ENCODE measurements at regions not wholly inside any gene's neighbourhood (a gene's known extent, or its start where the extent isn't known, plus 50 kb on each side); places are given as distances from the start of the nearest gene placed in this dataset.

GRCh38 chrX:16461968-16462367 is 188.0 kb upstream of the S100G start:
- intact Hi-C loops (cut with DNase I) = no loop called here
- DNase-seq = no peak
- Histone ChIP-seq H3K9me3 (no peaks in the 10 kb centered on the region), H3K4me1 (no peaks in the 10 kb centered on the region), H3K27me3 (no peaks in the 10 kb centered on the region), H3K27ac (no peak overlapping the region), H3K36me3 (no peaks in the 10 kb centered on the region), H3K4me3 (no peak overlapping the region)
- WGBS, 2 donors = 86 to 94% methylated on average over 1 of the region's 1 CpG
- no peak for TF ChIP-seq CTCF (IDR thresholded peaks at IDR 0.05)
- no peak for TF ChIP-seq POLR2A (IDR thresholded peaks at IDR 0.05)

- H3K9me3 ChIP-seq = no peaks in the 10 kb centered on the region
- 69 to 78% methylated on average over 5 to 6 of the region's 6 CpGs for WGBS, 2 donors
- H3K27me3 ChIP-seq = no peaks in the 10 kb centered on the region
- no peak overlapping the region for H3K27ac ChIP-seq
- TF ChIP-seq CTCF (IDR thresholded peaks at IDR 0.05) (no peak), POLR2A (IDR thresholded peaks at IDR 0.05) (no peak)
- no peak overlapping the region for H3K4me3 ChIP-seq
- intact Hi-C loops (cut with DNase I) = no loop called here
- DNase-seq = no peak
- no peaks in the 10 kb centered on the region for H3K36me3 ChIP-seq
- no peaks in the 10 kb centered on the region for H3K4me1 ChIP-seq
These were observed 187.0 kb upstream of the S100G start for GRCh38 chrX:16462912-16463311.

GRCh38 chrX:16464369-16464768 is 185.6 kb upstream of the S100G start:
- intact Hi-C loops (cut with DNase I) = no loop called here
- H3K9me3 ChIP-seq = no peaks in the 10 kb centered on the region
- no peak overlapping the region for H3K27ac ChIP-seq
- H3K27me3 ChIP-seq = no peaks in the 10 kb centered on the region
- H3K36me3 ChIP-seq = no peaks in the 10 kb centered on the region
- H3K4me1 ChIP-seq = no peaks in the 10 kb centered on the region
- no peak for DNase-seq
- TF ChIP-seq CTCF (IDR thresholded peaks at IDR 0.05) = no peak
- no peak for TF ChIP-seq POLR2A (IDR thresholded peaks at IDR 0.05)
- 43 to 72% methylated on average over 4 of the region's 4 CpGs for WGBS, 2 donors
- no peak overlapping the region for H3K4me3 ChIP-seq

- Histone ChIP-seq H3K9me3 (no peaks in the 10 kb centered on the region), H3K4me3 (no peak overlapping the region), H3K27ac (no peak overlapping the region), H3K36me3 (no peaks in the 10 kb centered on the region), H3K4me1 (no peaks in the 10 kb centered on the region), H3K27me3 (no peaks in the 10 kb centered on the region)
- no peak for DNase-seq
- intact Hi-C loops (cut with DNase I) = no loop called here
- 69 to 72% methylated on average over 3 to 5 of the region's 5 CpGs for WGBS, 2 donors
- TF ChIP-seq POLR2A (IDR thresholded peaks at IDR 0.05) (no peak), CTCF (IDR thresholded peaks at IDR 0.05) (no peak)
These were observed 184.7 kb upstream of the S100G start for GRCh38 chrX:16465081-16465876.

- Histone ChIP-seq H3K36me3 (no peaks in the 10 kb centered on the region), H3K4me1 (no peaks in the 10 kb centered on the region), H3K4me3 (no peak overlapping the region), H3K27me3 (no peaks in the 10 kb centered on the region), H3K27ac (no peak overlapping the region), H3K9me3 (no peaks in the 10 kb centered on the region)
- 55 to 57% methylated on average over 5 to 7 of the region's 7 CpGs for WGBS, 2 donors
- TF ChIP-seq CTCF (IDR thresholded peaks at IDR 0.05) = no peak
- intact Hi-C loops (cut with DNase I) = no loop called here
- no peak for DNase-seq
These were observed 183.1 kb upstream of the S100G start for GRCh38 chrX:16466640-16467432.

All from esophagus squamous epithelium (tissue), 5 donors.